NCI-H446 (cell line): ENCODE measurements at regions not wholly inside any gene's neighbourhood (a gene's known extent, or its start where the extent isn't known, plus 50 kb on each side); places are given as distances from the start of the nearest gene placed in this dataset.
"Not testable (repeated sequence)": the region's sequence is repeated elsewhere in the genome, so short reads cannot be mapped to it uniquely, and the experiment has no call there.

Experiments
- DNase-seq, 2 experiments: peaks; one replicate each; lab custom pipeline; 2025; lab: John Stamatoyannopoulos, UW

DNA sequence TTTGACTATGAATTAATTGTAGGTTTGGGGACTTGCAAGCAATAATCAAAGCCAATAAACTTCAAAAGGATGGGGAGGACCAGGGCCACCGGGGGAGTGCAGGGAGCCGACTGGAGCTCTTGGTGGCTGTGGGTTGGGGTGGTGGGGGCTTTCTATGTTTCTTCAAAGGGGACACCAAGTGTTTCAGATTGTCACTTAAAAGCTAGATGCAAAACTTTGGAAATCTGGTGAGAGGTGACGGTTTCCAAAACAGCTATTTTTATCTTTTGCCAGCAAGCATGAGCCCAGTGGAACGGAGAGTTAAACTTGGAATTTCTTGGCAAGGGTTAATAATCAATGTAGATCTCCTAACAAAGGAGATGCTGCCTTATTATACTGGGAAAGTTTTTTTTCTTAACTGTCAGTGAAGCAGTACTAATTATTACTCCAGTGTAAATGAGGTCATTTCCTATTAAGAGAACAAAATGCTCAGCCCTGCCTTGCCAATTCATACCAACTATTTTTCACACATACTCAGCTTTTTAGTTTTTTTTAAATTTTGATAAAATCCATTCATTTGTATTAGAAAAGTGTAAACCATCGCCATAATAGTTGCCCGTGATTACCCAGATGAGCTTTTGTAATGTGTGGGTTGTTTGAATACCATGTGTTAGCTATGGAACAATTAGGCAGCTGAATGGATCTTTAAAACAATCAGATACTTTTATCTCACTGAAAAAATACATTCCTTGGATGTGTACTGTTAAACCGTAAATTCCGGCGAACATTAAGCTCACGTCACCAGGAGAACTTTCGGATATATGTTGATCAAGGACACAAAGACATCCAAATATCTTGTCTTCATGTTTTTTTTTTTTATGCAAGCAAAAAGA is 95.9 kb upstream of the ZNF536 start:
- DNase-seq = no peak

- no peak for DNase-seq
Observed at GRCh38 chr19:30276883-30277280, 95.3 kb upstream of the ZNF536 start.

GRCh38 chr19:30277941-30278881 is 94.0 kb upstream of the ZNF536 start:
- no peak for DNase-seq

GRCh38 chr19:30278882-30279254 is 93.3 kb upstream of the ZNF536 start:
- no peak for DNase-seq

GRCh38 chr19:30280018-30280417 is 92.2 kb upstream of the ZNF536 start:
- DNase-seq = no peak

GRCh38 chr19:30281906-30282305 is 90.3 kb upstream of the ZNF536 start:
- no peak for DNase-seq

GRCh38 chr19:30283556-30283955 is 88.6 kb upstream of the ZNF536 start:
- DNase-seq = no peak

DNA sequence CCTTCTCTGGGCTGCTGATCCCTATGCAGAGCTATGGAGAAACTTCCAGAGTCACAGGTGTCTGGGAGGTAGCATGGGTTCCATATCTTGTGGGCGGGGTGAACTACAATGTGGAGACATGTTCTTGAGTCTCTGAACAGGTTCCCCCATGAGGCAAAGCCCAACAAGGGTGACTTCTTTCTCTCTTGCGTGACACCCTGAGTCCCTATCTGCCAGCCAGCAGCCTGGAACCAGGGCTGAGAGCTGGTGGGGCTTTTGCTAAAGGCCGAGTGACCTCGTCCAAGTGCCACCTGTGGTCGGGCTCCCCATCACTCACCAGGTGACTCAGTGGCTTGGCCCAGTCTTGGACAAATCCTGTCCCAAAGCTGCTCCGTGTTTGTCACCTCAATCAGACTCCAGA is 88.0 kb upstream of the ZNF536 start:
- DNase-seq = no peak

DNA sequence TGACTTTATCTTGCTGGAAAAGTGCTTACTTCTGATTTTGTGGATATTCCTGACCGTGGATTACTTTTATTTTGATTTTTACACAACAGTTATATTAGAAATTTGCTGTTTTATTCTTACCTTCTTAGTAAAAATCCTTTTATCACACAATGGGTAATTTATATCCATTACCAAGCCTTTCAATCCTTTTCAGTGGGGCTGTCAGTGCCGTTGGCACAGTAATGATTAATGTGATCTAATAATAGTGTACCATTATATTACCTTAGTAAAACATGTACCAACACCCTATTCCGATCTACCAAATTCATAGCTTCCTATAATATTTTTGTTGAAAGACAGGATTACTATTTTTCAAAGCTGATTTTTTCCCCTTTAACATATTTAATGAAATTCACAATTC is 87.3 kb upstream of the ZNF536 start:
- no peak for DNase-seq

DNA sequence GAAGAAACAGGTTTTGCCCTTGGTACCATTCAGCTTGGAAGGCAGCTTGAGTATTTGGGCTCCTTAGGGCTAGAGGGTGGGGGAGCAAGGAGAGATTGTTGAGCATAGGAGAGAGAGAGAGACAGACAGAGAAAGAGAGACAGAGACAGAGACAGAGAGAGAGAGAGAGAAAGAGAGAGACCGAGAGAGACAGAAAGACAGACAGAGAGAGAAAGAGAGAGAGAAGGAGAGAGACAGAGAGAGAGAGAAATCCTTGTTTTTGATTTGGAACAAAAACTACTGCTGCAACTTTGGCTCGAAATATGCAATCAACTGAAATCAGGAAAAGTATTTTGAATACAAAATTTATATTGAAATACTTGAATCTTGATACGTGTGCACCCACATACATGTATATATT is 85.8 kb upstream of the ZNF536 start:
- DNase-seq = no peak

DNA sequence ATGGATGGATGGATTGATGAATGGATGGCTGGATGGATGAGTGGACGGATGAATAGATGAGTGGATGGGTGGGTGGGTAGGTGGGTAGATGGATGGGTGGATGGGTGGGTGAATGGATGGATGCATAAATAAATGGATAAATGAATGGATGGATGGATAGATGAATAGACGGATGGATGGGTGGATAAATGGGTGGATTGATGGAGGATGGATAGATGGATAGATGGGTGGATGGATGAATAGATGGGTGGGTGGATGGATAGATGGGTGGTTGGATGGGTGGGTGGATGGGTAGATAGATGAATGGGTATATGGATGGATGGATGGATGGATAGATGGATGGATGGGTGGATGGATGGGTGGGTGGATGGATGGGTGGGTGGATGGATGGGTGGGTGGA is 84.9 kb upstream of the ZNF536 start:
- DNase-seq = no peak

DNA sequence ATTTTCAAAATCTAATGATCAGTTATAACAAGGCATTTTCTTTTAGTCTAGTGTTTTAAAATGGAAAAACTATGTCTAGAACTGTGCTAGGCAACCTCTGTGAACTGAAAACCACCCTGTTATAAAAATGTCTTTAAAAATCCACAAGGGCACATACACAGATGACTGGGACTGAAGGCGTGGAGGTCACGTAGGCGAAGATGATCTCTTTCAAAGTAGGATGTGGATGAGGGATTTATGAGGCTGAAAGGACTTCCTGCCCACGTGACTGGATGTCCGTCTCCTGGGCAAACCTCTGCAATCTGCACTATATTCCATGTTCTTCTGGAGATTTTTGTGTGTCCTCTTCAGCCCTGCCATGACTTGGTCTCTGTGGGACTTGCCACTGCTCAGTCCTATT is 84.2 kb upstream of the ZNF536 start:
- DNase-seq = no peak

DNA sequence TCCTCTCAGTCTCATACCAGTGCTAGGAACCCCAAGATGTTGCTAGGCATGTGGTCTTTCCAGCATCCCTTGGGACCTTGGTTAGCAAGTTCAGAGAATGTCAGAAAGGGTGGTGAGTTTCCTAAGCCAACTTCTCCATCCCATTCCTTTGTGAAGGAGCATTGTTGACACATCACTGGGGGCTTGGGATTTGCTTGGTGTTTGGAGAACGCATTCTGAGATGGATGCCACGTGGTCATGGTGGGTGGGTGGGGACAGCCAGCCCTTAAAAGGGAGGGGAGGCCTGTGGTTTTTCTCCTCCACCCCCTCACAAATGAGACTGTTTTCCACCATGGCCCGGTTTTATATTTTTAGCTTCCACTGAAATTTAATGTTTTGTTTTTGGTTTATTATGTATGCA is 83.3 kb upstream of the ZNF536 start:
- no peak for DNase-seq

- no peak for DNase-seq
Observed at GRCh38 chr19:30289336-30289735, 82.8 kb upstream of the ZNF536 start.

- DNase-seq = not testable (repeated sequence)
Observed at GRCh38 chr19:30290805-30291204, 81.4 kb upstream of the ZNF536 start.

DNA sequence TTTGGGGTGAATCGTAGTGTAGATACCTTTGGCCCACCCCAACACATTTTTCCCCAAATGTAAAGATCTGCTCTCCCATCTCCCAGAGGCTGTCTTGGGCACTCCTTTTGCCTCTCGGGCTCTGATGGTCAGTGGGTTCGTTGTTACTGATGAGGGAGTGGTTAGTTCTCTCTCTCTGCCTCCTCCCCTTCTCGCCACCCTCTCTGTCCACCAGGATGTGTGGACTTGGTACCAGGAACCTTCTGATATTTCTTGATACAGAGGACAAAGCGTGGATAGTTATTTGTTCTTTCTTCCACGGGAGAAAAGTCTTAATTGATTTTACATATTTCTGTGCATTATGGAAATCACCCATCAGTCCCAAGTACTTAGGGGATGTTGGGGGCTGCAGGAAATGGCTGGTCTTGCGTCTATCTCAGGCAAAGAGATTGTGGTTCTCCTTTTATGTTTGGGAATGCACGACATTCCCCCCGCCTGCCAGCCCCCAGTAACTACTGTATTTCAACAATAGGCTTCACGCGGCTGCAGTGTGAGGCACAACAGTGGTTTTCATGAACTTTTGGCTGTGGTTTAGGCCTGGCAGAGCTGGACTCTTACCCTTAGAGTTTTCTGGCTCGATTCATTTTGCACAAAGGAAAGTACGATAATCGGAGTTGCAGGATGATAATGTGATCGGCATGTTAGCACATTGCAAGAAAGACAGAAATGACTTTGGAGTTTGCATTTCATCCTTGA is 79.0 kb upstream of the ZNF536 start:
- DNase-seq = no peak

GRCh38 chr19:30297969-30298368 is 74.2 kb upstream of the ZNF536 start:
- DNase-seq = no peak

DNA sequence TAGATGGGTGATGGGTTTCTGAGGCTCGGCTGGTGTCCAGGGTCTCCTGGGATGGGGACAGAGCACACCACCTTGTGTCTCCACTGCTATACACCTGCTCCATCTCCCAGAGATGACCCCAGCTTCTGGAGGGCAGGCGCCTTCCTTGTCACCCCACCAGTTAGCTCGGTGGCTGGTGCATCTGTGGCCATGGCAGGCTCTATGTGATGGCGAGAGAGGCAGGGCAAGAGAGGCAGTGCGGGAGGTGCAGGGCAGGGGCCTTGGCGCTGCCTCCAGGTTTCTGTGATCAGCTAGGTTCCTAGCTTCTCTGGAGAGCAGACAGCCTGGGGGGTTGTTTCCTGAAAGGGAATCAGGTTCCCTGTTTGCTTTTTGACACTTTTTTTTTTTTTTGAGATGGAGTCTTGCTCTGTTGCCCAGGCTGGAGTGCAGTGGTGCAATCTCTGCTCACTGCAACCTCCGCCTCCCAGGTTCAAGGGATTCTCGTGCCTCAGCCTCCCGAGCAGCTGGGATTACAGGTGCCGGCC is 69.0 kb upstream of the ZNF536 start:
- DNase-seq = no peak

DNA sequence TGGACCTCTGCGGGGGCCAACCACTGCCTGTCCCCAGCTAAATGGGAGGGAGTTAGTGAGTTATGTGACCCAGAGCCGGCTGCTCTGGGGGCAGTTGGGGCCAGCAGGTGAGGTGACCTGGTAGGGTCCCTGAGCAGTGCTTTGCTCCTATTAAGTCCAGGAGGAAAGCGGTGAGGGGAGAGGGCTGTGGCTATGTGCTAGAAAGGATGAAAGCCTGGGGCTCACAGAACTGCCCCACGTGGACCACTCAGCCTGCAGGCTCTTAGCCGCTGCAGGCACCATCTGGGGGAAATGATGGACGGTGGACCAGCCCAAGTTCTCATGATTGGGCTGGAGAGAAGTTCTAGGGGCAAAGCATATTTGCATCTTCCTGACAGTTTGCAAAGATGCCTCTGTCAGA is 67.6 kb upstream of the ZNF536 start:
- DNase-seq = no peak

- DNase-seq = no peak
Observed at GRCh38 chr19:30305346-30306060, 66.7 kb upstream of the ZNF536 start.

GRCh38 chr19:30307191-30307974 is 64.8 kb upstream of the ZNF536 start:
- DNase-seq = no peak
